GM19372 (cell line): ENCODE measurements at regions not wholly inside any gene's neighbourhood (a gene's known extent, or its start where the extent isn't known, plus 50 kb on each side); places are given as distances from the start of the nearest gene placed in this dataset.
"Not testable (repeated sequence)": the region's sequence is repeated elsewhere in the genome, so short reads cannot be mapped to it uniquely, and the experiment has no call there.

Source experiments
- ATAC-seq: cut with Tn5 transposase; IDR thresholded peaks from one replicate; pipeline ENCODE4 v1.9.1; 2021; ENCODE audit warnings: mild to moderate bottlenecking, low read depth, moderate library complexity; ENCODE audit not compliant: unreplicated experiment

- ATAC-seq, result no peak
These were observed 71.6 kb upstream of the TNFAIP3 start for GRCh38 chr6:137795501-137795900.

- ATAC-seq, result no peak
These were observed 68.8 kb upstream of the TNFAIP3 start for GRCh38 chr6:137798261-137798660.

- ATAC-seq, result no peak
These were observed 68.2 kb upstream of the TNFAIP3 start for GRCh38 chr6:137798846-137799245.

- peak; percentile 63 for ATAC-seq
These were observed 67.0 kb upstream of the TNFAIP3 start for GRCh38 chr6:137799950-137800568.

GRCh38 chr6:137800762-137801161, 66.3 kb upstream of the TNFAIP3 start:
- ATAC-seq, result no peak

- ATAC-seq, result no peak
These were observed 65.5 kb upstream of the TNFAIP3 start for GRCh38 chr6:137801352-137802114.

- no peak for ATAC-seq
These were observed 64.5 kb upstream of the TNFAIP3 start for GRCh38 chr6:137802408-137803182.

GRCh38 chr6:137804637-137805036, 62.4 kb upstream of the TNFAIP3 start:
- ATAC-seq, result no peak

- no peak for ATAC-seq
These were observed 61.4 kb upstream of the TNFAIP3 start for GRCh38 chr6:137805622-137806021.

GRCh38 chr6:137806914-137807682, 60.0 kb upstream of the TNFAIP3 start:
- ATAC-seq, result no peak

- no peak for ATAC-seq
These were observed 58.9 kb upstream of the TNFAIP3 start for GRCh38 chr6:137808191-137808590.

- no peak for ATAC-seq
These were observed 58.2 kb upstream of the TNFAIP3 start for GRCh38 chr6:137808836-137809315.

- ATAC-seq, result not testable (repeated sequence)
These were observed 57.0 kb upstream of the TNFAIP3 start for GRCh38 chr6:137809895-137810553.

GRCh38 chr6:137810554-137811120, 56.4 kb upstream of the TNFAIP3 start:
- no peak for ATAC-seq

GRCh38 chr6:137811121-137811915, 55.7 kb upstream of the TNFAIP3 start:
- peak; percentile 97 for ATAC-seq

- ATAC-seq, result no peak
These were observed 55.0 kb upstream of the TNFAIP3 start for GRCh38 chr6:137811916-137812553.

- no peak for ATAC-seq
These were observed 53.6 kb upstream of the TNFAIP3 start for GRCh38 chr6:137813308-137813970.

GRCh38 chr6:137814030-137814429, 53.0 kb upstream of the TNFAIP3 start:
- ATAC-seq, result not testable (repeated sequence)
